IMR-90 (cell line): ENCODE measurements at regions not wholly inside any gene's neighbourhood (a gene's known extent, or its start where the extent isn't known, plus 50 kb on each side); places are given as distances from the start of the nearest gene placed in this dataset.

Source experiments
- ATAC-seq: fragments of 200-7000 bp; cut with Tn5 transposase; 2 replicates; pipeline ENCODE4 v1.9.1; 2020; ENCODE audit warnings: low read depth, mild to moderate bottlenecking, moderate library complexity
- BruUV-seq: library from RNA; stranded (reverse); fragments of 400-500 nt; replicated peaks from 2 replicates; lab custom pipeline; 2021; lab: Mats Ljungman, UMichigan
- CTCF ChIA-PET: fragments of 300-600 bp; formaldehyde crosslinking; extraction: SDS; loops from one replicate; lab custom pipeline; 2021; ENCODE audit warnings: antibody characterized with exemption; lab: Yijun Ruan, JAX
- POLR2A ChIA-PET: fragments of 300-600 bp; sonication (Branson Sonifier 250); formaldehyde crosslinking; loops from one replicate; lab custom pipeline; 2022; ENCODE audit warnings: antibody characterized with exemption; ENCODE audit not compliant: unreplicated experiment; lab: Charles Lee
- DNase-seq: peaks from one replicate; pipeline ENCODE4 v3.0.0; 2013
- H2AFZ ChIP-seq: replicated peaks from 2 replicates; pipeline ENCODE3; 2013; ENCODE audit warnings: low read length, mild to moderate bottlenecking; ENCODE audit not compliant: poor library complexity
- H2AK5ac ChIP-seq: 2 replicates; pipeline ENCODE4 v1.6.1; 2013; ENCODE audit warnings: low read depth, low read length, inconsistent platforms
- H2AK9ac ChIP-seq: replicated peaks from 2 replicates; pipeline ENCODE3; 2013; ENCODE audit warnings: mild to moderate bottlenecking, low read depth, low read length, moderate library complexity; ENCODE audit not compliant: poor library complexity
- H2BK120ac ChIP-seq: 2 replicates; pipeline ENCODE4 v1.6.1; 2013; ENCODE audit warnings: low read depth, low read length, inconsistent platforms
- H2BK15ac ChIP-seq: 3 replicates; pipeline ENCODE4 v1.6.1; 2013; ENCODE audit warnings: low read depth, low read length, inconsistent platforms
- H2BK20ac ChIP-seq: 2 replicates; pipeline ENCODE4 v1.6.1; 2013; ENCODE audit warnings: low read depth, mild to moderate bottlenecking, inconsistent platforms, low read length, moderate library complexity
- H2BK5ac ChIP-seq: 2 replicates; pipeline ENCODE4 v1.6.1; 2013; ENCODE audit warnings: mild to moderate bottlenecking, low read depth, low read length, inconsistent platforms; ENCODE audit not compliant: poor library complexity, severe bottlenecking
- H3K14ac ChIP-seq: replicated peaks from 2 replicates; pipeline ENCODE4 v1.6.1; 2013; ENCODE audit warnings: low read depth, low read length, inconsistent platforms
- H3K18ac ChIP-seq: 2 replicates; pipeline ENCODE4 v1.6.1; 2013; ENCODE audit warnings: low read depth, low read length, control low read depth
- H3K23ac ChIP-seq: 2 replicates; pipeline ENCODE4 v1.6.1; 2013; ENCODE audit warnings: low read depth, low read length, inconsistent platforms
- H3K27ac ChIP-seq: 2 replicates; pipeline ENCODE4 v1.5.1; 2013; ENCODE audit warnings: mild to moderate bottlenecking, control low read depth, low read length; ENCODE audit not compliant: insufficient read depth
- H3K27me3 ChIP-seq: 2 replicates; pipeline ENCODE4 v1.6.1; 2013; ENCODE audit warnings: low read length; ENCODE audit not compliant: control insufficient read depth, insufficient read depth
- H3K36me3 ChIP-seq: 2 replicates; pipeline ENCODE4 v1.6.1; 2013; ENCODE audit warnings: low read length, mixed read lengths; ENCODE audit not compliant: control insufficient read depth, insufficient read depth
- H3K4ac ChIP-seq: 2 replicates; pipeline ENCODE4 v1.6.1; 2013; ENCODE audit warnings: low read depth, low read length, inconsistent platforms
- H3K4me1 ChIP-seq: 2 replicates; pipeline ENCODE4 v1.6.1; 2013; ENCODE audit warnings: low read length, mixed read lengths; ENCODE audit not compliant: control insufficient read depth, insufficient read depth
- H3K4me2 ChIP-seq: 2 replicates; pipeline ENCODE4 v1.6.1; 2013; ENCODE audit warnings: low read depth, mild to moderate bottlenecking, control low read depth, low read length, moderate library complexity
- H3K4me3 ChIP-seq: 2 replicates; pipeline ENCODE4 v1.5.1; 2013; ENCODE audit warnings: low read depth, mild to moderate bottlenecking, control low read depth, low read length, moderate library complexity; ENCODE audit not compliant: insufficient read depth
- H3K56ac ChIP-seq: 2 replicates; pipeline ENCODE4 v1.6.1; 2013; ENCODE audit warnings: low read length, inconsistent platforms; ENCODE audit not compliant: insufficient read depth; ENCODE audit errors: extremely low read depth
- H3K79me1 ChIP-seq, 2 experiments: 2 replicates each; pipeline ENCODE4 v1.6.1; 2013; ENCODE audit warnings: low read length in 2 of 2, inconsistent platforms in 1 of 2, low read depth in 1 of 2
- H3K9ac ChIP-seq: 2 replicates; pipeline ENCODE4 v1.6.1; 2013; ENCODE audit warnings: low read depth, low read length, control low read depth
- H3K9me1 ChIP-seq: 2 replicates; pipeline ENCODE4 v1.6.1; 2013; ENCODE audit warnings: low read length, inconsistent platforms; ENCODE audit not compliant: insufficient read depth
- H3K9me3 ChIP-seq: 2 replicates; pipeline ENCODE4 v1.6.1; 2013; ENCODE audit warnings: low read length; ENCODE audit not compliant: control insufficient read depth, insufficient read depth
- H4K20me1 ChIP-seq: 2 replicates; pipeline ENCODE4 v1.6.1; 2013; ENCODE audit warnings: low read length, inconsistent platforms; ENCODE audit not compliant: insufficient read depth
- H4K5ac ChIP-seq: 2 replicates; pipeline ENCODE4 v1.6.1; 2013; ENCODE audit warnings: mild to moderate bottlenecking, low read depth, low read length, control low read depth
- H4K8ac ChIP-seq, 2 experiments: 2 replicates each; pipeline ENCODE4 v1.6.1; 2013; ENCODE audit warnings: low read depth in 2 of 2, low read length in 2 of 2, control low read depth in 1 of 2, inconsistent platforms in 1 of 2
- H4K91ac ChIP-seq: 2 replicates; pipeline ENCODE4 v1.6.1; 2013; ENCODE audit warnings: low read depth, low read length, inconsistent platforms; ENCODE audit not compliant: insufficient read depth
- BHLHE40 ChIP-seq: fragments of 150-350 bp; IDR thresholded peaks from 2 replicates; pipeline ENCODE4 v1.6.1; 2016; ENCODE audit warnings: mild to moderate bottlenecking, low read depth, low read length
- CEBPB ChIP-seq: IDR thresholded peaks from 2 replicates; pipeline ENCODE4 v1.6.1; 2012; ENCODE audit warnings: low read depth, low read length, improper control_type of control experiment
- CTCF ChIP-seq: conservative IDR thresholded peaks from 2 replicates; pipeline ENCODE4 v1.5.1; 2012; ENCODE audit warnings: mild to moderate bottlenecking, low read depth, low read length, improper control_type of control experiment
- ELK1 ChIP-seq: fragments of 150-350 bp; IDR thresholded peaks from 2 replicates; pipeline ENCODE4 v1.6.1; 2016; ENCODE audit warnings: low read depth, mild to moderate bottlenecking, low read length, moderate library complexity, borderline replicate concordance
- FOS ChIP-seq: fragments of 150-350 bp; IDR thresholded peaks from 2 replicates; pipeline ENCODE4 v1.6.1; 2016; ENCODE audit warnings: low read depth, low read length
- MAZ ChIP-seq: IDR thresholded peaks from 2 replicates; pipeline ENCODE4 v1.6.1; 2012; ENCODE audit warnings: low read depth, mild to moderate bottlenecking, low read length, improper control_type of control experiment, moderate library complexity, borderline replicate concordance
- MXI1 ChIP-seq: IDR thresholded peaks from 2 replicates; pipeline ENCODE4 v1.6.1; 2012; ENCODE audit warnings: low read depth, mild to moderate bottlenecking, low read length, moderate library complexity, borderline replicate concordance
- NFE2L2 ChIP-seq: fragments of 150-350 bp; IDR thresholded peaks from 2 replicates; pipeline ENCODE4 v1.6.1; 2016; ENCODE audit warnings: low read depth, mild to moderate bottlenecking, low read length
- POLR2A ChIP-seq: IDR thresholded peaks from 2 replicates; pipeline ENCODE4 v1.6.1; 2012; ENCODE audit warnings: mild to moderate bottlenecking, low read depth, low read length
- RAD21 ChIP-seq: IDR thresholded peaks from 2 replicates; pipeline ENCODE4 v1.6.1; 2012; ENCODE audit warnings: low read length, improper control_type of control experiment
- RFX5 ChIP-seq: IDR thresholded peaks from 2 replicates; pipeline ENCODE4 v1.8.0; 2012; ENCODE audit warnings: low read depth, mild to moderate bottlenecking, low read length, moderate library complexity
- SMC3 ChIP-seq: fragments of 150-350 bp; IDR thresholded peaks from 2 replicates; pipeline ENCODE4 v1.6.1; 2016; ENCODE audit warnings: low read depth, mild to moderate bottlenecking, antibody characterized with exemption, low read length, moderate library complexity
- USF2 ChIP-seq: fragments of 150-350 bp; IDR thresholded peaks from 2 replicates; pipeline ENCODE4 v1.6.1; 2017; ENCODE audit warnings: mild to moderate bottlenecking, antibody characterized with exemption, low read length, low read depth
- dilution Hi-C: fragments of 300-500 bp; cut with HindIII; formaldehyde crosslinking; loops from one replicate; pipeline ENCODE4 v1.14.3; 2018; ENCODE audit warnings: low sequenced_read_pairs; ENCODE audit not compliant: unreplicated experiment
- in situ Hi-C: fragments of 300-500 bp; cut with MboI; formaldehyde crosslinking; loops from 3 replicates; pipeline ENCODE4 v1.14.3; 2019; ENCODE audit warnings: low sequenced_read_pairs, inconsistent platforms, mixed read lengths
- intact Hi-C: fragments of 100-400 bp; cut with micrococcal nuclease; formaldehyde crosslinking; loops from 2 replicates; pipeline ENCODE4 v1.10.0; 2022

- no TSS peak for BruUV-seq
- POLR2A ChIA-PET = no interaction called here
- in situ Hi-C loops = no loop called here
Measured at GRCh38 chr4:66604192-66604591, 933.9 kb upstream of the EPHA5 start.

More at GRCh38 chr4:66604192-66604591, 933.9 kb upstream of the EPHA5 start:
- ATAC-seq (no peak), DNase-seq (no peak)
- Histone ChIP-seq H2BK5ac (no peak overlapping the region), H3K23ac (no peak overlapping the region), H3K14ac (no peak overlapping the region), H3K9me3 (no peaks in the 10 kb centered on the region), H3K4ac (no peak overlapping the region), H4K8ac (no peak overlapping the region), H2AFZ (no peak overlapping the region), H3K4me2 (no peak overlapping the region), H3K4me1 (no peaks in the 10 kb centered on the region), H3K36me3 (no peaks in the 10 kb centered on the region), H3K18ac (no peak overlapping the region), H4K20me1 (no peaks in the 10 kb centered on the region), H3K79me1 (no peaks in the 10 kb centered on the region), H2AK9ac (no peak overlapping the region), H4K5ac (no peak overlapping the region), H2AK5ac (no peak overlapping the region), H3K9me1 (no peaks in the 10 kb centered on the region), H4K91ac (no peak overlapping the region), H3K4me3 (no peak overlapping the region), H2BK20ac (no peak overlapping the region), H2BK120ac (no peak overlapping the region), H3K27me3 (no peaks in the 10 kb centered on the region), H3K56ac (no peak overlapping the region), H3K9ac (no peak overlapping the region), H2BK15ac (no peak overlapping the region), H3K27ac (no peak overlapping the region)
- CTCF ChIA-PET = no interaction called here
- intact Hi-C loops (no loop called here), dilution Hi-C loops (no loop called here)
- TF ChIP-seq RFX5 (no peak), CEBPB (no peak), MXI1 (no peak), SMC3 (no peak), NFE2L2 (no peak), FOS (no peak), ELK1 (no peak), USF2 (no peak), BHLHE40 (no peak), POLR2A (no peak), RAD21 (no peak), CTCF (no peak), MAZ (no peak)
